Adrenal gland (tissue), 9 donors: ENCODE measurements at regions not wholly inside any gene's neighbourhood (a gene's known extent, or its start where the extent isn't known, plus 50 kb on each side); places are given as distances from the start of the nearest gene placed in this dataset.

Experiments
- DNase-seq, 7 donors: peaks; one replicate each; pipeline ENCODE4 v3.0.0-alpha.2; 2019 to 2020
- H3K27ac ChIP-seq, 5 donors: fragments of 200-600 bp; sonication (generic) in 4 of 5; 1 replicate in 3 of 5; 2 replicates in 2 of 5; pipeline versions ENCODE4 v1.5.1 to v1.8.0; 2016 to 2020; ENCODE audit warnings: mild to moderate bottlenecking in 1 of 5
- H3K27me3 ChIP-seq: fragments of 200-600 bp; 2 replicates; pipeline ENCODE4 v1.8.0; 2021
- H3K36me3 ChIP-seq, 2 donors: fragments of 200-600 bp; replicated peaks in 1 of 2; 1 replicate in 1 of 2; 2 replicates in 1 of 2; pipeline versions ENCODE4 v1.5.1 to v1.8.0; 2018 to 2022
- H3K4me1 ChIP-seq, 2 donors: fragments of 200-600 bp; replicated peaks in 1 of 2; 1 replicate in 1 of 2; 2 replicates in 1 of 2; pipeline versions ENCODE4 v1.5.1 to v1.8.0; 2018 to 2021
- H3K4me3 ChIP-seq, 4 donors: fragments of 200-600 bp; sonication (generic) in 3 of 4; one replicate each; pipeline ENCODE4 v1.5.1; 2016 to 2018
- H3K9me3 ChIP-seq, 3 donors: fragments of 200-600 bp; sonication (generic) in 1 of 3; replicated peaks in 1 of 3; 1 replicate in 2 of 3; 2 replicates in 1 of 3; pipeline versions ENCODE4 v1.5.1 to v1.8.0; 2016 to 2021
- CTCF ChIP-seq, 6 experiments: fragments of 450-650 bp in 4 of 6; fragments of 200-600 bp in 2 of 6; sonication (generic) in 1 of 6; IDR thresholded peaks; 1 replicate in 5 of 6; 2 replicates in 1 of 6; pipeline versions ENCODE4 v1.5.1 to v1.8.0; 2016 to 2021; ENCODE audit warnings: antibody characterized with exemption in 6 of 6, mild to moderate bottlenecking in 2 of 6, moderate library complexity in 1 of 6
- POLR2A ChIP-seq, 2 donors: fragments of 450-650 bp; IDR thresholded peaks; one replicate each; pipeline ENCODE4 v1.6.1; 2017; ENCODE audit warnings: antibody characterized with exemption in 2 of 2, mild to moderate bottlenecking in 2 of 2, moderate library complexity in 1 of 2
- WGBS, 4 donors: extraction: QIAGEN DNeasy Blood & Tissue Kit in 2 of 4; methylation state at CpG; one replicate each; pipeline versions ENCODE4 v1.1.5 to v1.1.7; 2013 to 2017; 5-methylcytosine and 5-hydroxymethylcytosine counted together
- intact Hi-C, 2 donors: fragments of 100-400 bp; cut with DNase I; formaldehyde crosslinking; loops; one replicate each; pipeline versions ENCODE4 v1.14.1 to v1.15.0; 2022 to 2023
- donor health status: healthy with polysubstance abuse.
- donor health status: Bipolar disorder and iron deficiency.
- donor health status: DM: yes; HTN: yes; CAD: no.
- donor health status: DM: no; HTN: no; CAD: no.
- donor health status: DM: no; HTN: no; CAD: no.

GRCh38 chr3:124563376-124563775, 166.9 kb upstream of the UMPS start:
- no peak for TF ChIP-seq POLR2A (IDR thresholded peaks at IDR 0.05)
- TF ChIP-seq CTCF (IDR thresholded peaks at IDR 0.05): no peak
- Histone ChIP-seq H3K27me3 (no peaks in the 10 kb centered on the region), H3K4me3 (no peak overlapping the region), H3K9me3 (no peaks in the 10 kb centered on the region), H3K27ac (no peak overlapping the region), H3K4me1 (peaks cover 7 to 13% of the 10 kb centered on the region in 2 donors), H3K36me3 (no peaks in the 10 kb centered on the region)
- WGBS, 4 donors: 67 to 87% (median 83%) methylated on average over 3 of the region's 3 CpGs
- intact Hi-C loops: no loop called here
- DNase-seq: peak in 4 of 7 donors; percentile 35 to 58 (median 44)

- Histone ChIP-seq H3K27ac (no peak overlapping the region), H3K27me3 (no peaks in the 10 kb centered on the region), H3K36me3 (no peaks in the 10 kb centered on the region), H3K9me3 (no peaks in the 10 kb centered on the region), H3K4me3 (no peak overlapping the region), H3K4me1 (no peaks in the 10 kb centered on the region)
- 19 to 21% (median 20%) methylated on average over 5 of the region's 5 CpGs for WGBS, 4 donors
- DNase-seq: peak; percentile 72 to 94 (median 81)
- intact Hi-C loops: loop anchor here (5.0 kb wide), 2 partner anchors 122 to 127 kb away; no protein-coding TSS in a partner anchor
- no peak for TF ChIP-seq POLR2A (IDR thresholded peaks at IDR 0.05)
- TF ChIP-seq CTCF (IDR thresholded peaks at IDR 0.05): peak; percentile 89 to 94 (median 92)
These were observed 165.2 kb upstream of the UMPS start for GRCh38 chr3:124565013-124565412.

GRCh38 chr3:124565551-124565950, 164.7 kb upstream of the UMPS start:
- intact Hi-C loops: loop anchor here (5.0 kb wide), 2 partner anchors 122 to 127 kb away; no protein-coding TSS in a partner anchor
- 56 to 69% (median 65%) methylated on average over 6 of the region's 6 CpGs for WGBS, 4 donors
- H3K4me1 ChIP-seq: no peaks in the 10 kb centered on the region

GRCh38 chr3:124566701-124567100, 163.6 kb upstream of the UMPS start:
- Histone ChIP-seq H3K27ac (no peak overlapping the region), H3K9me3 (no peaks in the 10 kb centered on the region), H3K4me3 (no peak overlapping the region), H3K27me3 (no peaks in the 10 kb centered on the region), H3K36me3 (no peaks in the 10 kb centered on the region), H3K4me1 (no peaks in the 10 kb centered on the region)
- intact Hi-C loops: loop anchor here (5.0 kb wide), 2 partner anchors 121 to 126 kb away; no protein-coding TSS in a partner anchor
- TF ChIP-seq CTCF (IDR thresholded peaks at IDR 0.05) (no peak), POLR2A (IDR thresholded peaks at IDR 0.05) (no peak)
- 48 to 97% (median 64%) methylated on average over 2 of the region's 2 CpGs for WGBS, 4 donors
- DNase-seq: peak in 1 of 7 donors; percentile 18

More at GRCh38 chr3:124565551-124565950, 164.7 kb upstream of the UMPS start:
- Histone ChIP-seq H3K4me3 (no peak overlapping the region), H3K9me3 (no peaks in the 10 kb centered on the region), H3K36me3 (no peaks in the 10 kb centered on the region), H3K27ac (no peak overlapping the region), H3K27me3 (no peaks in the 10 kb centered on the region)
- no peak for TF ChIP-seq POLR2A (IDR thresholded peaks at IDR 0.05)
- TF ChIP-seq CTCF (IDR thresholded peaks at IDR 0.05): no peak
- DNase-seq: peak in 1 of 7 donors; percentile 35
